HG02623 (cell line): ENCODE measurements at regions not wholly inside any gene's neighbourhood (a gene's known extent, or its start where the extent isn't known, plus 50 kb on each side); places are given as distances from the start of the nearest gene placed in this dataset.
"Not testable (repeated sequence)": the region's sequence is repeated elsewhere in the genome, so short reads cannot be mapped to it uniquely, and the experiment has no call there.

ENCODE experiments used
- ATAC-seq: cut with Tn5 transposase; IDR thresholded peaks from one replicate; pipeline ENCODE4 v1.9.1; 2021; ENCODE audit warnings: moderate library complexity; ENCODE audit not compliant: unreplicated experiment

DNA sequence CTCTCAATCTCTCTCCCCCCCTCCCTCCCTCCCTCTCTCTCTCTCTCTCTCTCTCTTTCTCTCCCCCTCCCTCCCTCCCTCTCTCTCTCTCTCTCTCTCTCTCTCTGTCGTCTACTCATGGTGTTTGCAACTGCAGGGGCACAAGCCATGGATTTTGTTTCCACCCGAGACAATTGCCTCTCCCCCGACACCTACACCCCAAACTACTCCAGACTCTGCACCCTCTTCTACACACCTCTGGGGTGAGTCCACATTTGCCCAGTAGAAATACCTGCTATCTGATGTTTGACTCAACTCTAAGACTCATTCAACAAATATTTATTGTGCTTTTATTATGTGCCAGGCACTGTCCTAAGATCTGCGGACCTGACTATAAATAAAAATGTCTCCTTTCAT lies 93.7 kb downstream of the TMEM17 start:
- no peak for ATAC-seq

DNA sequence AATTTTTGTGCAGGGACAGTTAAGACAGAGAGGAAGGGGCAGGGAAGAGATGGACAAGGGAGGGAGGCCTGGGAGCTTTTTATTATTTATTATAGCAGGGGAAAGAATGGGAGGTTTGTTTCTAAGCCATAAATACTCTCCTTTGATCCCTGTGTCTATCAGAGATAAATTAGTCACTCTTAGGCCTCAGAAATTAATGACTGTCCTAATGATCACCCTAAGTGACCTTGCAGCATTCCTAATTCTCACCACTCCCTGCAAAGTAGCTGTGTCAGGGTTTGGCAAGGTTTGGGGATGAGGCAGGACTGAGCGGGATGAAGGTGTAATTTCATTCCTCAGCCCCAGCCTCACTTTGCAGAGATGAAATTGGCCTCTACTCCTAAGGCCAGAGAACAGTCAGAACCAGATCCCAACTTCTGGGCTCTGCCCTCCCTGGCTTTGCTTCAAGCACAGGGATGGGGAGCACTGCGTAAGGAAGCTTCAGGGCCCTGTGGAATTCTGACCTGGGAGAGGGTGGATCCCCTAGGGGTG lies 95.0 kb downstream of the TMEM17 start:
- no peak for ATAC-seq

DNA sequence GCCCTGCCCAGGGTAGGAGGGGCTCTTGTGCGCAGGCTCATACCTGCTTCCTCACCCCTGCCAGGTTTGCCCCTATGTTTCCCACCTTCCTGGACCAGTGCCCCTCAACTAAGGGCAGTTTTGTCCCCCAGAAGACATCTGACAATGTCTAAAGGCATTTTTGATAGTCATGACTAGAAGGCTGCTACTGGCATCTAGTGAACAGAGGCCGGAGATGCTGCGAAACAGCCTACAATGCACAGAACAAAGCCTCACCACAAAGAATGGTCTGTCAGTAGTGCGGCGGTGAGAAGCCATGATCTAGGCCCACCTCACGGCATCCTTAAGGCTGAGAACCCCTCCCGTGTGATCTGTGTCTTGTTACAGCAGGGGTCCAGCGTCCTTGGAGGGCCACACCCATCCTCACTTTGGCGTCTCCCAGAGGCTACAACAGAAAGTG lies 96.0 kb downstream of the TMEM17 start:
- no peak for ATAC-seq

DNA sequence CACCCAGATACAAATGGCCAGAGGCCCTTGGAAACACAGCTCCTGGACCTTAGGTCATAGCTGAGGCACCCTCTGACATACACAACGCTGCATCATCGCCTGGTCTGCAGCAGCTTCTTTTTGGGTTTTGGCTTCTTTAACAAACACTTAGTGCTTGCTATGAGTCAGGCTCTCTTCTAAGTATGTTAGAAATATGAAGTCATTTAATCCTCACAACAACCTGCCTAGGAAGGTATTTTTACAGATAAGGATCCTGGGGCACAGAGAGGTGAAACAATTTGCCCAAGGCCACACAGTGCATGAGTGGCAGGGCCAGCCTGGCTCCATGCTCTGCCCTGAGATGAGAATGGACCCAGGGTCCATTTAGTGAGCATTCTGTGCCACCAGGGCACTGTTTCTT lies 96.6 kb downstream of the TMEM17 start:
- ATAC-seq = no peak

DNA sequence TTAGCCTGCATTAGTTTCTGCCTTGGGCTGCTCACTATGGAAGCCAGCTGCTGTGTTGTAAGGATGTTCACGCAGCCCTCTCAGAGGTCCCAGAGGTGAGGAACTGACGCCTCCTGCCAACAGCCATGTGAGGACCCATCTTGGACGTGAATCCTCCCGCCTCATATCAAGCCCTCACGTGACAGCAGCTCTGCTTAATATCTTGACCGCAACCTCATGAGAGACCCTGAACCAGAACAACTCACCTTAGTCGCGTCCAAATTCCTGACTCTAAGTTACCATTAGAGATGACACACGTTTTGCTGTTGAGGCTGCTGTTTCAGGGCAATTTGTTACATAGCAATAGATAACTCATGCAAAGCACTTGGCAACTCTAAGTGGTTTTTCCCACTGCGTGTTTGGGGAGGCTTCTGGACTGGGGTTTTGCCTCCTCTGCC lies 97.7 kb downstream of the TMEM17 start:
- no peak for ATAC-seq

DNA sequence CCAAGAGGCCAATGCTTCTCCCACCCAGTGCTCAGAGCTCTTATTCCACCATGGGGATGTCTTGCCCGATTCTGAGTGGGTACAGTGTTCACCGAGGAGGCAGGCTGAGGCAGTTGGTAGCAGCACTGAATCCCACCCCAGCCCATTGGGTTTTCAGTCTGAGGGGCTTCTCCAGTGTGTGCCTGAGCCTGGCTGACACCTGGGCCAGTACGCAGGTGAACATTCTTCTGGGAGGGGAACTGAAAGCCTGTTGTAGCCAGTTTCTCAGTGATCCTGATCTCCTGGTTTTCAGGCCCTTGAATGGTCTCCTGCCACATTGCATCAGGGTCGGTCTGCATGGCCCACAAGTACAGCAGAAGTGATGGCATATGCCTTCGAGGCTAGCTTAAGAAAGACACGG lies 98.2 kb downstream of the TMEM17 start:
- no peak for ATAC-seq

DNA sequence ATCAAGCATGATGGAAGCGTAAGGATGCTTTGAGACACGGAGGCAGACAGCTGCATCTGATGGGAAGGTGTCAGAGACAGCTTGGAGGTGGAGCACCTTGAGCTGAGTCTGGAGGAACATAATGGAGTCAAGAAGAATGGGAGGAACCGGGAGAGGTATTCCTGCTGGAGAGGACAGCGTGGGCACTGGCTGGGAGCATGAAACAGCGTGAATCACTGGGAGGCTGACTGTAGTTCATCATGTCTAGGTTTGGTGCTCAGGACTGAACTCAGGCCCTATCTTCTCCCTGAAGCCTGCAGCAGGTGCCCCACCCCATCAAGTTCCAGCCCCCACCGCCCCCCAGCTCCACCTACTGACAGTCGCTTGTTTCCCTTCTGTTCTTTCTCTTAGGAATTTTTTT lies 98.6 kb downstream of the TMEM17 start:
- no peak for ATAC-seq

DNA sequence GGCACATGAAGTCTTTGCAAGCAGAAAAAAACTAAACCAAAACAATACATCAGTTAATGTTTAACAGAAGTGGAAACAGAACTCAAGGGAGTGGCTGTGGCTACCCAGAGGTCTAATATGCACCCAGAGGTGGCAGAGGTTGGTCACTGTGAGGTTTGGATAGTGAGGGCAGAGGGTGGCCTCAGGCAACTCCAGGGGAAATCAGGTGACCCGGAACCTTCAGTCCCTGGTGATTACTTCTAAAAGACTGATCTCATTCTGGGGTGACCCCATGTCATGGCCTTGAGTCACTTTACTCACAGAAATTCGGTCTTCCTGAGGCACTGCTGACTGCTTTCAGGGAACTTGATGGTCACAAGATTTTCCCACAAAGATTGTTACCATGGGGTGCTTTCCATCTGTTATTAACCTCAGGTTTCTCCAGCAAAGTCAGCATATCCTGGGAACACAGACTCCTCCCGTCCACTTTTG lies 99.4 kb downstream of the TMEM17 start:
- no peak for ATAC-seq

DNA sequence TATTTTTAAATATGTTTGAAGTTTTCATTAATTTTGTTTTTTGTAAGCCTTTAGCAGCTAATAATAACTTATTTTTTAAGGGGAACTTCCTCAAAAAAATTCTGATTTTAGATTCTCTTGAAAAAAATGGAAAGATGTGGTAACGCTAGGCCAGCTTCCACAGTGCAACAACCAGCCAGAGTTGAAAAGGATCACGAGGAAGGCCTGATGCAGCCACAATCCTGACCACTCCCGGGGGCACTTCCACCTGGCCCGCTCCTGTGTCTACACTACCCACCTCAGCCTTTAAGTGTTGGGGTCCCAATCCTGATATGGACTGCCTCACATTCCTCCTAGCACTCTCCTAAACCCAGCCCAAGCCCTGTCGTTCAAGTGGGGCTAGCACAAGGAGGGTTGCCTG lies 101.1 kb downstream of the TMEM17 start:
- ATAC-seq = no peak

DNA sequence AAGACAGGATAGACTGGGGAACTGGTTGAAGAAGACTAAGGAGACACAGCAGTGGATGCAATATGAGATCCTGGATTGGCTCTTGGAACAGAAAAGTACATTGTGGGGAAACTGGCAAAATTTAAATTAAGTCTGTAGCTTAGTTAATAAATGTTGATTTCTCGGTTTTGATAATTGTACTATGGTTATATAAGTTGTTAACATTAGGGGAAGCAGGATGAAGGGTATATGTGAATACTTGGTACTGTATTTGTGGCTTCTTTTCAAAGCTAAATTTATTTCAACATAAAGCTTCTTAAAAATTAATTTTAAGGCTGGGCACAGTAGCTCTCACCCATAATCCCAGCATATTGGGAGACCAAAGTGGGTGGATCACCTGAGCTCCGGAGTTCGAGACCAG lies 103.8 kb downstream of the TMEM17 start:
- no peak for ATAC-seq

DNA sequence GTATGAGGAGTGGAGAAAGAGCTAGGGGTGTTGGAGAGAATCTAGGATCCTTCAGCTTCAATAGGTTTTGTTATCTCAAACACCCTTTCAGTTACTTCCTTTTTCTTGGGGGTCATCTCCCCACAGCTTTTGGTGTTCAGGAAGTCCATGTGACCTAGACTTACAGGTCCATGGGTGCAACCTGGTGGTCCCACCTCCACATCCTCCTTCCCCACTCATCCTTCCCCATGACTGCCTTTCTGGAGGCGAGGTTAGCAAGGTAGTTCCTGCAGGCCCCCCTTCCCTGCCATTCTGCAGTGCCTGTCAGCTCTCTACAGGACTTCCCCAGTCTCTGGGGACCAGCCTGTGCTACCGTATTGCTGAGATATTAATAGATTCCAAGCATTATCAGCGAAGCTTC lies 107.6 kb downstream of the TMEM17 start:
- ATAC-seq = no peak

DNA sequence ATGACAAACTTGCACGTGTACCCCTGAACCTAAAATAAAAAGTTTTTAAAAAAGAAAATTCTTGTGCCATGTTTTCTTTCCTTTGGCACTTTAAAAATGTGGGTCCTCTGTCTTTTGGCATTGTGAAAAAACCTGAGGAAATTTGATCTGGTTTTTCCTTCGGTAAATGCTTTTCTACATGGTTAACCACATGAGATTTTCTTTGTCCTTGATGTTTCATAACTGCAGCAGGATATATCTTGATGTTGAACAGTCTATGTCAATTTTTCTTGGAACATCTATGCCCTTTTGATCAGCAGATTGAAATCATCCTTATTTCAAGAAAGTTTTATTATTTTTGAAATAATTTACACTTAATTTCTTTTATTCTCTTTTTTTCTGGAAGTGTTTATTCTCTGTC lies 109.1 kb downstream of the TMEM17 start:
- ATAC-seq = no peak

DNA sequence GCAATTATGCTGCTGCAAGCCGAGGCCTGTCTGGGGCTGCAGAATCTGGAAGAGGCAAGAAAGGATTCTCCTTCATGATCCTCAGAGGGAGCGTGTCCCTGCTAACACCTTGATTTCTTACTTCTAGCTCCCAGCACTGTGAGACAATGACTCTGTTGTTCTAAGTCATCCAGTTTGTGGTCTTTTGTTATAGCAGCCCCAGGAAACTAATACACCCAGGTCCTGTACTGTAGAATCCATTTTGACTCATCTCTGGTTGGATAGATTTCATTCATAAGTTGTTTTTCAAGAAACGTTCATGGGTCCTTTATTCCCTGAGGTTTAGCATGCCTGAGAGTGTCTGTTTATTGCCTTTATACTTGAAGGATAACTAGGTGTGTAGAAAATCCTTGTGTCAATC lies 112.7 kb downstream of the TMEM17 start:
- ATAC-seq = no peak

DNA sequence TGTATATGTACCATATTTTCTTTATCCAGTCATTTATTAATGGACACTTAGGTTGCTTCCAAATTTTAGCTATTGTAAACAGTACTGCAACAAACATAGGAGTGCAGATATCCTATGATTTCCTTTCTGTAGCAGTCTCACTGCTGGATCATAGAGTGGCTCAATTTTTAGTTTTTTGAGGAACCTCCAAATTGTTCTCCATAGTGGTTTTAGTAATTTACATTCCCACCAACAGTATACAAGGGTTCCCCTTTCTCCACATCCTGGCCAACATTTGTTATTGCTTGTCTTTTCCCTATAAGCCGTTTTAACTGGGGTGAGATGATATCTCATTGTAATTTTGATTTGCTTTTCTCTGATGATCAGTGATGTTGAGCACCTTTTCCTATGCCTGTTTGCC lies 114.3 kb downstream of the TMEM17 start:
- ATAC-seq = no peak

DNA sequence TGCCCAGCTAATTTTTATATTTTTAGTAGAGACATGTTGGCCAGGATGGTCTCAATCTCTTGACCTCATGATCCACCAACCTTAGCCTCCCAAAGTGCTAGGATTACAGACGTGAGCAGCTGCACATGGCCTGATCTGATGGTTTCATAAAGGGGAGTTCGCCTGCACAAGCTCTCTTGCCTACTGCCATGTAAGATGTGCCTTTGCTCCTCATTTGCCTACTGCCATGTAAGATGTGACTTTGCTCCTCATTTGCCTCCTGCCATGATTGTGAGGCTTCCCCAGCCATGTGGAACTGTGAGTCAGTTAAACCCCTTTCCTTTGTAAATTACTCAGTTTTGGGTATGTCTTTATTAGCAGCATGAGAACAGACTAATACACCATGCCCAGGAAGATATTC lies 119.6 kb downstream of the TMEM17 start:
- not testable (repeated sequence) for ATAC-seq

DNA sequence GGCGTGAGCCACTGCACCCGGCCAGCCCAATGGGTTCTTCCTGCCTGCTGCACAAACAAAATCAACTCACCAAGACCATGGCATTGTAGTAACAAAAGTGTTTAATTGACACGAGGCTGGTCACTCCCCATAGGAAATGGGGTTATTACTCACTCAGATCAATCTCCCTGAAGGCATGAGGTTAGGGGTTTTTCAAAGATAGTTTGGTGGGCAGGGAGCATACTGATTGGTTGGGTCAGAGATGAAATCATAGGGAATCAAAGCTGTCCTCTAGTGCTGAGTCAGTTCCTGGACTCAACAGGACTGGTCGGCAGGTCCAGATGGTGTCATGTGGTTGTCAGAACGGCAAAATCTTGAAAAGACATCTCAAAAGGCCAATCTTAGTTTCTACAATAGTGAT lies 122.1 kb downstream of the TMEM17 start:
- ATAC-seq = no peak

DNA sequence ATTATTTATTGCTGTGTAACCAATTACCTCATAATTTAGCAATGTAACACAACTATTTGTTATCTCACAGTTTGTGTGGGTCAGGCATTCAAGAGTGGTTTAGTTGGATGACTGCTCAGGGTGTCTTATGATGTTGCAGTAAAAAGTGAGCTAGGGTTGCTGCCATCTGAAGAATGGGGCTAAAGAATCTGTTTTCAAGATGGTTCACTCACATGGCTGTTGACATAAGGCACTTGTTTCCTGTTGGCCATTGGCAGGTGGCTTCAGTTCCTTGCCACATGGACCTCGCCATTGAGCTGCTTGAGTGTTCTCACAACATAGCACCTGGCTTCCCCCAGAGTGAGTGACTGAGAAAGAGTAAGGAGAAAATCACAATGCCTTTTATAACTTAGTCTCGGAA lies 123.2 kb downstream of the TMEM17 start:
- ATAC-seq = no peak

DNA sequence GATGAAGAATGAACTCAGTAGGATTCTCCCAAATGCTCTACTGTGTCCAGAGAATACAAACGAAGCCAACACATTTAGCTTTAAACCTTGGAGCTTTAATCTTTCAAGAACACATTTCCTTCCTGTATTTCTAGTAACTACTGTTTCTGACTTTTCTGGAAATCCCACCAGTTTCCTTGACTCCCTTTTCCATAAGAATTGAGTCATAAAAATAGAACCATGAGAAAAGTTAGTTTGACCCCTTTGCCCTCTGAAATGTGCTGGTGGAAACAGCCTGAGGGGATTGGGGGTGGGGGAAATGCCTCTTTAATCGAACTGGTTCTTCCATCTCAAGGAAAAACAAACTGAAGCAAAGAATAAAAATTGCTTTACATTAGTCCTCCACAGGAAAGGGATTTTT lies 123.9 kb downstream of the TMEM17 start:
- ATAC-seq = no peak

DNA sequence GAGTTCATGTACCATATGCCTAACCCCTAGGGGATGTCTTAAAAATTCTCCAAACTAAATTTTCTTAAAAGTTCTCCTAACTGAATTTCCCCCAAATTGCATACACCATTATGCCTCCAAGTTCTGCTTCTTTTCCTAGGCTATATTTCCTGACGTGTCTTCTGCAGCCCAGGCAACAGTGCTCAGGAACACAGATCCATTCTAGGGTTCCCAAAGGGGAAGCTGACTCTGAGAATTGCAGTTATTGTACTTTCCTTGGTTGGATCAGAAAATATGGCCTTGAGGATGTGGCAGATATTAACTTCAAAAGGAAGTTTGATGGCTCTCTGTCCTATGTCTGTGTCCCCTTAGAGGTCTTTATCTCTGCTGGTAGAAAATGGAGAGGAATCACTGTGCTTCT lies 124.3 kb downstream of the TMEM17 start:
- no peak for ATAC-seq

DNA sequence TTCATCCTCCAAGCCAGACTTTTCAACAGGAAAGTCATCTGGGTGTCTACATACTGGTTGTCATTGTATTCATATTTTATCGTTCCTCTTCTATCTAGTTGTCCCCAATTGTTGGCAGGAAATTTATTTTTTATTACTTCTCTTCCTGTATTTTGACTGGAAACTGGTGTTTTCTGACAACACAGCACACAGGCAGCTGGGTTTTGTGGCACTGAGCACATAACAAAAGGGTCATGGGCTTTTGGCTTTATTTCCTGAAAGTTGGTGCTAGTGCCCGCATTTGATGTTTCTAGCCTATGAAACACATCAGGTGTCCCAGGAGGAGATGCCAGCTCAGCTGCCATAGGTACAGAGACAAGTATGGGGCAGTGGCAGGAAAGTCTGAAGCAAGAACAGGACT lies 126.4 kb downstream of the TMEM17 start:
- ATAC-seq = no peak

DNA sequence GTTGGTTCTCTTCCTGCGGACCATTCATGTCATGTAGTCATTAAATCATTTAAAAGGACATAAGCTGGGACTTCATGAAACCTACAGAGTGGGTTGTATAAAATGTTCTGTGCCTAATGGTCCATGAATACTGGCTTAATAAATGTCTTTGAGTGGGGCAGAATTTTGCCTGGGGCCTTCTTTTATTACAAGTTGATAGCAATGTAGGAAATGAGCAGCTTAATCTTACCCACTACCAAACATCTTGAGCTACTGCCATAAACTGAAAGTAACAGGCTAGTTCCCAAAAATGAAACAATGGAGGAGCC lies 130.9 kb downstream of the TMEM17 start:
- no peak for ATAC-seq

DNA sequence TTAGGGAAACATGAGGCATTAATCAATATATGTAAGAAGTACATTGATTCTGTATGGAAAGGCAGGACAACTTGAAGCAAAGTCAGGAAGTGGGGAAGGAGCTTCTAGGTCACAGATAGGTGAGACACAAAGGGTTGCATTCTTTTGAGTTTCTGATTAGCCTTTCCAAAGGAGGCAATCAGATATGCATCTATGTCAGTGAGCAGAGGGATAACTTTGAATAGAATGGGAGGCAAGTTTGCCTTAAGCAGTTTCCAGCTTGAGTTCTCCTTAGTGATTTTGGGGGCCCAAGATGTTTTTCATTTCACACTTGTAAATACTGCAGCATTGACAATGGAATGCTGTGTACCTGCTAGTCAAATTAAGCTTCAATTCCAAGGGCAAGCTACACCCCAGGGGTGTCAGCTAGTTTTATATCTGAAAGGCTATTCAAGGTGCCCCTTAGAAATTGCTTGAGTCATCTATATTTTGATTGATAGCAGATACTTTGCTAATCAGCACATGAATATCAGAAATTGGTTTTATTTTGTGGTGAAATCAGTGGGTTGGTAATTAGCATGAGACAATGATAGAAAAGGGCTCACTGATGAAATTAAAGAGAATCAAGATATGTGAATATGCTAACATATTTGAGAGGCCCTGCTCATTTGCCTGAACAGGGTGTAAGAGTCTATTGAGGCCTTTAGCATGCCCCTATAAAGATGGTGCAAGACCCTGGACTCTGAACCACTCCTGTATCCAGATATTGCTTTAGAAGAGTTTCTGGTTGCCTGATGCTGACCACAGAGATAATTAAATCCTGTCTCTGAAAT lies 131.5 kb downstream of the TMEM17 start:
- no peak for ATAC-seq

DNA sequence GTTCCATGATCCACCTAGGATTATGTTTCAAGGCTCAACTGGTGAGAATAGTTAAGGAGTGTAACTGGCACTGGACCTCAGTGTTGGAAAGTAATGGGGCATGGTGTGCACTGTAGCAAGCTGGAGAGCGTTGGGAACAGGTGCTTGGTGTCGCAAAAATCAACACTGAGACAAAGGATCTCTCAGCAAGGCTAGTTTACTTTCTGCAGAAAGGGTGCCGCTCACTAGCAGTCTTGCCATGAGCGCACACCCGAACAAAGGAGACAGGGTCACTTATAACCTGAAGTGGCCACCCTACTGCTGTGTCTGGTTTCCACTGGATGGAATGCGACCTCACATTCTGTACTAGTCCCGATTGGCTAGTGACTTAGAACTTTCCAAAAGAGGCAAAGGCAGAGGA lies 133.2 kb downstream of the TMEM17 start:
- no peak for ATAC-seq
